HEK293 (cell line): ENCODE measurements at regions not wholly inside any gene's neighbourhood (a gene's known extent, or its start where the extent isn't known, plus 50 kb on each side); places are given as distances from the start of the nearest gene placed in this dataset.

Experiments
- CTCF ChIA-PET: fragments of 350-600 bp; formaldehyde crosslinking; extraction: SDS; loops from one replicate; lab custom pipeline; 2021; ENCODE audit warnings: antibody characterized with exemption; lab: Yijun Ruan, JAX
- POLR2A ChIA-PET: fragments of 300-600 bp; formaldehyde crosslinking; extraction: SDS; loops from one replicate; lab custom pipeline; 2020; ENCODE audit warnings: antibody characterized with exemption, inconsistent platforms; lab: Yijun Ruan, JAX
- H3K27ac ChIP-seq: fragments of 200-500 bp; sonication (Bioruptor generic); 2 replicates; pipeline ENCODE4 v1.5.1; 2014; ENCODE audit warnings: low read depth, low read length, control low read depth, inconsistent platforms; ENCODE audit errors: extremely low read depth
- H3K36me3 ChIP-seq, 2 experiments: fragments of 200-500 bp in 1 of 2; sonication (Bioruptor generic) in 1 of 2; 1 replicate in 1 of 2; 2 replicates in 1 of 2; pipeline ENCODE4 v1.5.1; 2014 to 2017; ENCODE audit warnings: inconsistent platforms in 2 of 2, low read length in 2 of 2; ENCODE audit not compliant: control insufficient read depth in 2 of 2, insufficient read depth in 1 of 2
- H3K4me1 ChIP-seq: fragments of 200-500 bp; sonication (Bioruptor generic); 2 replicates; pipeline ENCODE4 v1.5.1; 2014; ENCODE audit warnings: mild to moderate bottlenecking, low read length, inconsistent platforms; ENCODE audit not compliant: control insufficient read depth, insufficient read depth
- H3K4me3 ChIP-seq: 2 replicates; pipeline ENCODE4 v1.5.1; 2011; ENCODE audit warnings: low read depth, mild to moderate bottlenecking, control low read depth, low read length, moderate library complexity
- H3K9me3 ChIP-seq: fragments of 200-500 bp; sonication (Bioruptor generic); 2 replicates; pipeline ENCODE4 v1.5.1; 2014; ENCODE audit warnings: low read depth, low read length, inconsistent platforms; ENCODE audit not compliant: control insufficient read depth, insufficient read depth
- CTCF ChIP-seq: fragments of 450-650 bp; formaldehyde crosslinking; IDR thresholded peaks from 2 replicates; pipeline ENCODE4 v1.5.1; 2016; ENCODE audit warnings: missing biosample characterization, missing genetic modification characterization
- GLI2 ChIP-seq: fragments of 450-650 bp; formaldehyde crosslinking; IDR thresholded peaks from 2 replicates; pipeline ENCODE4; 2017; ENCODE audit warnings: missing biosample characterization, missing genetic modification characterization, low read depth, borderline replicate concordance
- HIC1 ChIP-seq: fragments of 450-650 bp; formaldehyde crosslinking; IDR thresholded peaks from 2 replicates; pipeline ENCODE4 v1.5.1; 2016; ENCODE audit warnings: missing biosample characterization, missing genetic modification characterization
- HOXA7 ChIP-seq: sonication (generic); formaldehyde crosslinking; IDR thresholded peaks from 2 replicates; pipeline ENCODE4 v1.8.1; 2022; ENCODE audit warnings: missing genetic modification reagents, borderline replicate concordance
- HOXC10 ChIP-seq: sonication (generic); formaldehyde crosslinking; IDR thresholded peaks from 2 replicates; pipeline ENCODE4 v1.8.1; 2023; ENCODE audit warnings: mild to moderate bottlenecking, missing genetic modification reagents
- KLF8 ChIP-seq: fragments of 450-650 bp; formaldehyde crosslinking; IDR thresholded peaks from 2 replicates; pipeline ENCODE4 v1.5.1; 2016; ENCODE audit warnings: missing biosample characterization, missing genetic modification characterization
- SP3 ChIP-seq: fragments of 450-650 bp; formaldehyde crosslinking; IDR thresholded peaks from 2 replicates; pipeline ENCODE4 v1.5.1; 2016; ENCODE audit warnings: missing biosample characterization, missing genetic modification characterization
- SP7 ChIP-seq: fragments of 450-650 bp; formaldehyde crosslinking; IDR thresholded peaks from 2 replicates; pipeline ENCODE4 v1.5.1; 2016; ENCODE audit warnings: missing biosample characterization, missing genetic modification characterization
- TRIM28 ChIP-seq: IDR thresholded peaks from 2 replicates; pipeline ENCODE4 v1.6.1; 2011; ENCODE audit warnings: low read length, control low read depth, borderline replicate concordance
- ZBTB17 ChIP-seq: fragments of 450-650 bp; formaldehyde crosslinking; IDR thresholded peaks from 2 replicates; pipeline ENCODE4 v1.5.1; 2016; ENCODE audit warnings: missing biosample characterization, missing genetic modification characterization
- ZBTB20 ChIP-seq: fragments of 450-650 bp; formaldehyde crosslinking; IDR thresholded peaks from 2 replicates; pipeline ENCODE4 v1.5.1; 2016; ENCODE audit warnings: missing biosample characterization, missing genetic modification characterization
- ZBTB21 ChIP-seq: fragments of 450-650 bp; formaldehyde crosslinking; IDR thresholded peaks from 2 replicates; pipeline ENCODE4 v1.5.1; 2017; ENCODE audit warnings: missing biosample characterization, missing genetic modification characterization
- ZBTB26 ChIP-seq: fragments of 450-650 bp; formaldehyde crosslinking; optimal IDR thresholded peaks from 2 replicates; pipeline ENCODE3; 2016; ENCODE audit warnings: missing biosample characterization, mild to moderate bottlenecking, missing genetic modification characterization
- ZEB2 ChIP-seq: fragments of 450-650 bp; formaldehyde crosslinking; IDR thresholded peaks from 2 replicates; pipeline ENCODE4 v1.5.1; 2016; ENCODE audit warnings: missing biosample characterization, missing genetic modification characterization
- ZNF10 ChIP-seq: fragments of 450-650 bp; formaldehyde crosslinking; IDR thresholded peaks from 2 replicates; pipeline ENCODE4 v1.5.1; 2017; ENCODE audit warnings: missing biosample characterization, missing genetic modification characterization
- ZNF133 ChIP-seq: fragments of 450-650 bp; formaldehyde crosslinking; IDR thresholded peaks from 2 replicates; pipeline ENCODE4 v1.5.1; 2016; ENCODE audit warnings: missing biosample characterization, missing genetic modification characterization
- ZNF155 ChIP-seq: fragments of 450-650 bp; formaldehyde crosslinking; IDR thresholded peaks from 2 replicates; pipeline ENCODE4 v1.5.1; 2016; ENCODE audit warnings: missing biosample characterization, missing genetic modification characterization
- ZNF2 ChIP-seq: fragments of 450-650 bp; formaldehyde crosslinking; IDR thresholded peaks from 2 replicates; pipeline ENCODE4 v1.5.1; 2016; ENCODE audit warnings: missing biosample characterization, missing genetic modification characterization
- ZNF335 ChIP-seq: fragments of 450-650 bp; formaldehyde crosslinking; conservative IDR thresholded peaks from 2 replicates; pipeline ENCODE4 v1.5.1; 2016; ENCODE audit warnings: missing biosample characterization, missing genetic modification characterization
- ZNF350 ChIP-seq: fragments of 450-650 bp; formaldehyde crosslinking; IDR thresholded peaks from 2 replicates; pipeline ENCODE4 v1.5.0; 2017; ENCODE audit warnings: missing biosample characterization, mild to moderate bottlenecking, missing genetic modification characterization
- ZNF548 ChIP-seq: fragments of 450-650 bp; formaldehyde crosslinking; IDR thresholded peaks from 2 replicates; pipeline ENCODE4 v1.5.1; 2016; ENCODE audit warnings: missing biosample characterization, missing genetic modification characterization
- ZNF580 ChIP-seq: fragments of 450-650 bp; formaldehyde crosslinking; IDR thresholded peaks from 2 replicates; pipeline ENCODE4 v1.5.1; 2016; ENCODE audit warnings: missing biosample characterization, missing genetic modification characterization
- ZNF621 ChIP-seq: fragments of 450-650 bp; formaldehyde crosslinking; IDR thresholded peaks from 2 replicates; pipeline ENCODE4 v1.5.1; 2017; ENCODE audit warnings: missing biosample characterization, missing genetic modification characterization
- ZNF654 ChIP-seq: fragments of 450-650 bp; formaldehyde crosslinking; IDR thresholded peaks from 2 replicates; pipeline ENCODE4 v1.5.1; 2016; ENCODE audit warnings: low read depth, missing biosample characterization, missing genetic modification characterization
- ZNF660 ChIP-seq: fragments of 450-650 bp; IDR thresholded peaks from 2 replicates; pipeline ENCODE4 v1.5.1; 2018; ENCODE audit warnings: missing biosample characterization, mild to moderate bottlenecking, missing genetic modification characterization
- ZNF692 ChIP-seq: fragments of 450-650 bp; formaldehyde crosslinking; IDR thresholded peaks from 2 replicates; pipeline ENCODE4 v1.5.1; 2016; ENCODE audit warnings: missing biosample characterization, missing genetic modification characterization
- ZXDB ChIP-seq: fragments of 450-650 bp; formaldehyde crosslinking; IDR thresholded peaks from 2 replicates; pipeline ENCODE4 v1.5.1; 2016; ENCODE audit warnings: missing biosample characterization, missing genetic modification characterization

GRCh38 chr2:88351249-88351601 is 101.3 kb downstream of the FOXI3 start:
- ChIA-PET CTCF (interaction anchor here (0.5 to 2.5 kb wide), 16 partner anchors 9 to 404 kb away, joined by 3 to 15 read pairs (median 4); no protein-coding TSS in a partner anchor), POLR2A (no interaction called here)
- Histone ChIP-seq H3K4me3 (no peak overlapping the region), H3K27ac (no peak overlapping the region), H3K36me3 (no peaks in the 10 kb centered on the region), H3K4me1 (no peaks in the 10 kb centered on the region), H3K9me3 (no peaks in the 10 kb centered on the region)
- TF ChIP-seq ZNF155 (tag by site-specific recombination) (no peak), SP7 (0 out of 2 replicates have a peak, but pooled peaks have one; percentile 4), ZBTB21 (tag by site-specific recombination) (no peak), ZNF580 (tag by site-specific recombination) (0 out of 2 replicates have a peak, but pooled peaks have one; percentile 5), ZXDB (tag by site-specific recombination) (0 out of 2 replicates have a peak, but pooled peaks have one; percentile 6), ZNF621 (no peak)

GRCh38 chr2:88350331-88351248 is 101.9 kb downstream of the FOXI3 start:
- ChIA-PET CTCF (interaction anchor here (0.5 to 2.5 kb wide), 23 partner anchors 8 to 404 kb away, joined by 3 to 15 read pairs (median 4); no protein-coding TSS in a partner anchor), POLR2A (no interaction called here)
- Histone ChIP-seq H3K36me3 (no peaks in the 10 kb centered on the region), H3K27ac (no peak overlapping the region), H3K4me1 (no peaks in the 10 kb centered on the region), H3K9me3 (no peaks in the 10 kb centered on the region), H3K4me3 (peak overlapping the region; percentile 32)
- TF ChIP-seq HOXA7 (CRISPR knock-in tag) (no peak), HIC1 (tag by site-specific recombination) (peak; percentile 78; the same call in 1 of the 2 replicates), SP7 (0 out of 2 replicates have a peak, but pooled peaks have one; percentile 29), ZNF654 (peak; percentile 29), ZEB2 (tag by site-specific recombination) (peak; percentile 49; the same call in 1 of the 2 replicates), ZBTB26 (tag by site-specific recombination) (peak; percentile 29), ZBTB20 (0 out of 2 replicates have a peak, but pooled peaks have one; percentile 20), ZNF660 (tag by site-specific recombination) (peak; percentile 33; the same call in 1 of the 2 replicates), ZBTB17 (tag by site-specific recombination) (peak; percentile 78), HOXC10 (no peak), ZNF10 (no peak), ZNF692 (tag by site-specific recombination) (0 out of 2 replicates have a peak, but pooled peaks have one; percentile 24), GLI2 (tag by site-specific recombination) (no peak), ZNF580 (tag by site-specific recombination) (0 out of 2 replicates have a peak, but pooled peaks have one; percentile 20), SP3 (tag by site-specific recombination) (peak; percentile 19; the same call in 1 of the 2 replicates), ZNF2 (tag by site-specific recombination) (0 out of 2 replicates have a peak, but pooled peaks have one; percentile 25), CTCF (tag by site-specific recombination) (peak; percentile 92), ZNF335 (tag by site-specific recombination) (peak; percentile 69; the same call in 1 of the 2 replicates), ZNF548 (tag by site-specific recombination) (no peak), TRIM28 (no peak), KLF8 (no peak; the same call in 1 of the 2 replicates), ZNF133 (tag by site-specific recombination) (no peak), ZNF350 (tag by site-specific recombination) (no peak)
